ENCODE measurements at regions not wholly inside any gene's neighbourhood (a gene's known extent, or its start where the extent isn't known, plus 50 kb on each side); places are given as distances from the start of the nearest gene placed in this dataset.

GRCh38 chr20:6231556-6231955, 108.7 kb upstream of the FERMT1 start:
- TF ChIP-seq POLR2AphosphoS5 (IDR thresholded peaks at IDR 0.05; ENCODE audit: borderline replicate concordance, low read depth, low read length) (no peak), EZH2 (IDR thresholded peaks at IDR 0.05) (no peak), FOXP2 (optimal IDR thresholded peaks at IDR 0.05; ENCODE audit: control extremely low read depth, extremely low read length, insufficient read depth) (no peak)
